OCI-LY1 (cell line): ENCODE measurements at regions not wholly inside any gene's neighbourhood (a gene's known extent, or its start where the extent isn't known, plus 50 kb on each side); places are given as distances from the start of the nearest gene placed in this dataset.

Experiments used
- H2AFZ ChIP-seq: fragments of 200-600 bp; sonication (generic), shearing (Covaris generic); 2 replicates; pipeline ENCODE4 v1.6.0; 2014; ENCODE audit warnings: antibody characterized with exemption, mild to moderate bottlenecking, low read length
- H3F3A ChIP-seq: fragments of 200-600 bp; sonication (generic), shearing (Covaris generic); 2 replicates; pipeline ENCODE4 v1.6.0; 2014; ENCODE audit warnings: mild to moderate bottlenecking, antibody characterized with exemption, low read length, moderate library complexity; ENCODE audit not compliant: insufficient read depth
- H3K27ac ChIP-seq: fragments of 200-600 bp; sonication (generic); 2 replicates; pipeline ENCODE4 v1.5.1; 2014; ENCODE audit warnings: low read length, mixed run types, mild to moderate bottlenecking, low read depth; ENCODE audit not compliant: poor library complexity, severe bottlenecking
- H3K27me3 ChIP-seq: fragments of 200-600 bp; sonication (generic); 2 replicates; pipeline ENCODE4 v1.6.0; 2014; ENCODE audit warnings: antibody characterized with exemption, mild to moderate bottlenecking, low read length, moderate library complexity; ENCODE audit not compliant: insufficient read depth
- H3K36me3 ChIP-seq: fragments of 200-600 bp; sonication (generic); 2 replicates; pipeline ENCODE4 v1.6.1; 2014; ENCODE audit warnings: mild to moderate bottlenecking, antibody characterized with exemption, low read length, moderate library complexity, mixed read lengths; ENCODE audit not compliant: insufficient read depth
- H3K4me1 ChIP-seq: fragments of 200-600 bp; sonication (generic); 2 replicates; pipeline ENCODE4 v1.5.1; 2014; ENCODE audit warnings: mild to moderate bottlenecking, low read length, moderate library complexity; ENCODE audit not compliant: insufficient read depth, severe bottlenecking
- H3K4me2 ChIP-seq: fragments of 200-600 bp; sonication (generic), shearing (Covaris generic); 2 replicates; pipeline ENCODE4 v1.6.1; 2014; ENCODE audit warnings: low read length
- H3K4me3 ChIP-seq: fragments of 200-600 bp; sonication (generic); 2 replicates; pipeline ENCODE4 v1.5.1; 2014; ENCODE audit warnings: low read length, low read depth, mild to moderate bottlenecking, mixed read lengths; ENCODE audit not compliant: poor library complexity, severe bottlenecking
- H3K79me2 ChIP-seq: fragments of 200-600 bp; shearing (Covaris generic); 2 replicates; pipeline ENCODE4 v1.6.1; 2016; ENCODE audit warnings: mixed run types, low read length, mixed read lengths; ENCODE audit not compliant: insufficient read depth
- H3K9ac ChIP-seq: fragments of 200-600 bp; sonication (generic), shearing (Covaris generic); 2 replicates; pipeline ENCODE4 v1.6.1; 2014; ENCODE audit warnings: mild to moderate bottlenecking, low read length, mixed read lengths
- H3K9me2 ChIP-seq: fragments of 200-600 bp; sonication (generic), shearing (Covaris generic); 2 replicates; pipeline ENCODE4 v1.6.1; 2014; ENCODE audit warnings: low read depth, mild to moderate bottlenecking, low read length, mixed read lengths
- H3K9me3 ChIP-seq: fragments of 200-600 bp; shearing (Covaris generic); 2 replicates; pipeline ENCODE4 v1.6.1; 2014; ENCODE audit warnings: low read length, mixed read lengths
- H4K20me1 ChIP-seq: fragments of 200-600 bp; sonication (generic), shearing (Covaris generic); 2 replicates; pipeline ENCODE4 v1.6.0; 2016; ENCODE audit warnings: mild to moderate bottlenecking, low read length; ENCODE audit not compliant: insufficient read depth
- EZH2 ChIP-seq: fragments of 200-600 bp; sonication (generic), shearing (Covaris generic); IDR thresholded peaks from 2 replicates; pipeline ENCODE4 v1.8.0; 2017; ENCODE audit warnings: borderline replicate concordance, mixed run types, mild to moderate bottlenecking, antibody characterized with exemption, low read length, moderate library complexity, mixed read lengths
- TF ChIP-seq, protein P1 (sequence below): fragments of 200-600 bp; sonication (generic), shearing (Covaris generic); IDR thresholded peaks from 2 replicates; pipeline ENCODE4 v1.5.1; 2017; ENCODE audit warnings: mild to moderate bottlenecking, antibody characterized with exemption, low read length, moderate library complexity, mixed read lengths

DNA sequence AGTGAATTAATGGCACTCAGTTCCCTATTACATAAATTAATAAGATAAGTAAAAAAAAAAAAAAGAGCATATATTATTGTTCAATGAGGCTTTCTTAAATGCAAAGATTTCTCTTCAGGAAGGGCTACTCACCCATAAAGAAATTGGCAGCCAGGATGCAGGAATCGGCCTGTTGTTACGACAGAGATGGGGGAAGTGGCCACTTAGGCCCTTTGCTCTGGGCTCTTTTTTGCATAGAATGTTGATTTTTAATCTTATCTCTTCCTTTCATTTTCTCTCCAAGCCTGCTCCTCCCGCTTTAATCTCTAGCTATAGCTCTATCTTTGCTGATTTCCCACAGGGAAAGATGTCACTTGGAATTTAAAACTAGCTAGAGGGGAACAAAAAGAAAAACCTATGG, 391.8 kb upstream of the CRIM1 start:
- H3K4me2 ChIP-seq: no peak overlapping the region
- no peaks in the 10 kb centered on the region for H3K9me3 ChIP-seq
- no peaks in the 10 kb centered on the region for H3F3A ChIP-seq

DNA sequence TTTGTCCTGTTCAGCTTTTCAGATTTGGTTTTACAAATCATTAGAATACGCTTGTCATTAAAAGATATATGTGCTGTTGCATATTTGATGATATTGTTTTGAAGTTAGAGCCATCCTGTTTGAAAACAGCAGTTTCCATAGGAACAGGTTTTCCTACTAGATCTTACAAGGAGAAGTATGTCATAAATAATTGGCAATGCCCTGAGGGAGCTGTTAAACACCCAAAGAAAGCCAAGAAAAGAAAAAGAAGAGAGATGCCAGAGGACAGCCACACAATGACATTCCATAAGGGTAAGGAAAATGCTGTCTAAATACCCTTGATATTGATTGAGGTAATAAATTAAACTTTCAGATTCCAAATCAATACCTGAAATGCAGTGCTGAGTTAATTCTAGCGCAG, 392.2 kb upstream of the CRIM1 start:
- Histone ChIP-seq H3K4me2 (no peak overlapping the region), H3K9ac (no peak overlapping the region), H3K27ac (no peak overlapping the region), H4K20me1 (no peaks in the 10 kb centered on the region), H3F3A (no peaks in the 10 kb centered on the region), H3K4me3 (no peak overlapping the region), H3K27me3 (no peaks in the 10 kb centered on the region), H3K9me3 (no peaks in the 10 kb centered on the region), H3K79me2 (no peaks in the 10 kb centered on the region), H3K9me2 (no peaks in the 10 kb centered on the region), H3K4me1 (no peaks in the 10 kb centered on the region), H3K36me3 (no peaks in the 10 kb centered on the region), H2AFZ (no peak overlapping the region)
- TF ChIP-seq, protein P1, sequence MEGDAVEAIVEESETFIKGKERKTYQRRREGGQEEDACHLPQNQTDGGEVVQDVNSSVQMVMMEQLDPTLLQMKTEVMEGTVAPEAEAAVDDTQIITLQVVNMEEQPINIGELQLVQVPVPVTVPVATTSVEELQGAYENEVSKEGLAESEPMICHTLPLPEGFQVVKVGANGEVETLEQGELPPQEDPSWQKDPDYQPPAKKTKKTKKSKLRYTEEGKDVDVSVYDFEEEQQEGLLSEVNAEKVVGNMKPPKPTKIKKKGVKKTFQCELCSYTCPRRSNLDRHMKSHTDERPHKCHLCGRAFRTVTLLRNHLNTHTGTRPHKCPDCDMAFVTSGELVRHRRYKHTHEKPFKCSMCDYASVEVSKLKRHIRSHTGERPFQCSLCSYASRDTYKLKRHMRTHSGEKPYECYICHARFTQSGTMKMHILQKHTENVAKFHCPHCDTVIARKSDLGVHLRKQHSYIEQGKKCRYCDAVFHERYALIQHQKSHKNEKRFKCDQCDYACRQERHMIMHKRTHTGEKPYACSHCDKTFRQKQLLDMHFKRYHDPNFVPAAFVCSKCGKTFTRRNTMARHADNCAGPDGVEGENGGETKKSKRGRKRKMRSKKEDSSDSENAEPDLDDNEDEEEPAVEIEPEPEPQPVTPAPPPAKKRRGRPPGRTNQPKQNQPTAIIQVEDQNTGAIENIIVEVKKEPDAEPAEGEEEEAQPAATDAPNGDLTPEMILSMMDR: no peak
- TF ChIP-seq EZH2: no peak

More for the DNA sequence above, 391.8 kb upstream of the CRIM1 start:
- no peak overlapping the region for H3K9ac ChIP-seq
- no peaks in the 10 kb centered on the region for H3K36me3 ChIP-seq
- no peaks in the 10 kb centered on the region for H3K27me3 ChIP-seq
- H2AFZ ChIP-seq: no peak overlapping the region
- H3K79me2 ChIP-seq: no peaks in the 10 kb centered on the region
- H4K20me1 ChIP-seq: no peaks in the 10 kb centered on the region
- H3K9me2 ChIP-seq: no peaks in the 10 kb centered on the region
- H3K4me3 ChIP-seq: no peak overlapping the region
- no peak overlapping the region for H3K27ac ChIP-seq
- TF ChIP-seq, protein P1: no peak
- TF ChIP-seq EZH2: no peak
- H3K4me1 ChIP-seq: no peaks in the 10 kb centered on the region

DNA sequence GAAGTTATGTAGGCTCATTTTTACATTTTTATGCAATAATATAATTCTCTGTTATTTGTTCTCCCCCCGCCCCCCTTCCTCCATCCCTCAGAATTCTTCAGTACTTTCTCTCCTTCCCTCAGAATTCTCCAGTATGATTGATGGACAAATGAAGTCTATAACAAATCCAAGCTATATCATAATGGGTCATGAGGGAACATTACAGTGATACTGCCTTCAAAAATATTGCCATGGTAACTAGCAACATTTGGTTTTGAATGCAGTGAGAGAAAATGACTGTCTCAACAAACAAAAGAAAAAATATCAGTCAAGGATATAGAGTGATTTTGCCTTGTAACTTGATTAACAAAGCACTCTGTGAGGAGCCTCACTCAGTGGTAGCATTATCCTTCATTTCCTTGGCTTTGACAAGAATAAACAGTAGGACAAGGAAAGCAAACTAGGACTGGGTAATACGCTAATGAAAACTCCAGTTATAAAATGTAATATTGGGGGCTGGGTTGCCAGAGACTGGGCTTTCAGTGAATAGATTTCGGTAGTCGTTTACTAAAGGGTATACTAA, 392.9 kb upstream of the CRIM1 start:
- Histone ChIP-seq H4K20me1 (no peaks in the 10 kb centered on the region), H3K4me3 (no peak overlapping the region), H3K9me2 (no peaks in the 10 kb centered on the region), H3K27ac (no peak overlapping the region), H3K79me2 (no peaks in the 10 kb centered on the region), H3K9ac (no peak overlapping the region), H2AFZ (no peak overlapping the region), H3F3A (no peaks in the 10 kb centered on the region), H3K36me3 (no peaks in the 10 kb centered on the region), H3K27me3 (no peaks in the 10 kb centered on the region), H3K9me3 (no peaks in the 10 kb centered on the region), H3K4me1 (no peaks in the 10 kb centered on the region), H3K4me2 (no peak overlapping the region)
- no peak for TF ChIP-seq EZH2
- TF ChIP-seq, protein P1: no peak
